GM18951 (cell line): ENCODE measurements at regions not wholly inside any gene's neighbourhood (a gene's known extent, or its start where the extent isn't known, plus 50 kb on each side); places are given as distances from the start of the nearest gene placed in this dataset.

Experiments used
- POLR2A ChIP-seq: IDR thresholded peaks from 4 replicates; pipeline ENCODE4 v1.6.1; 2011; ENCODE audit warnings: mild to moderate bottlenecking; ENCODE audit not compliant: insufficient read length, insufficient read depth; ENCODE audit errors: extremely low read depth
- in situ Hi-C: fragments of 300-500 bp; cut with MboI; formaldehyde crosslinking; loops from one replicate; pipeline ENCODE4 v1.12.0; 2022; ENCODE audit warnings: low sequenced_read_pairs, mixed read lengths, inconsistent platforms; ENCODE audit not compliant: unreplicated experiment

- TF ChIP-seq POLR2A: no peak
- in situ Hi-C loops: no loop called here
These were observed 692.9 kb upstream of the EDIL3 start for GRCh38 chr5:85077581-85077980.

GRCh38 chr5:85096421-85096820, 711.7 kb upstream of the EDIL3 start:
- in situ Hi-C loops: no loop called here
- TF ChIP-seq POLR2A: no peak

GRCh38 chr5:85108471-85108870, 723.8 kb upstream of the EDIL3 start:
- in situ Hi-C loops: no loop called here
- TF ChIP-seq POLR2A: no peak

GRCh38 chr5:85109616-85110015, 724.9 kb upstream of the EDIL3 start:
- in situ Hi-C loops: no loop called here
- TF ChIP-seq POLR2A: no peak

GRCh38 chr5:85132269-85132668, 747.6 kb upstream of the EDIL3 start:
- TF ChIP-seq POLR2A: no peak
- in situ Hi-C loops: no loop called here

GRCh38 chr5:85140471-85140870, 755.8 kb upstream of the EDIL3 start:
- in situ Hi-C loops: no loop called here
- no peak for TF ChIP-seq POLR2A

GRCh38 chr5:85143138-85143537, 758.5 kb upstream of the EDIL3 start:
- in situ Hi-C loops: no loop called here
- TF ChIP-seq POLR2A: no peak

- in situ Hi-C loops: no loop called here
- no peak for TF ChIP-seq POLR2A
These were observed 764.0 kb upstream of the EDIL3 start for GRCh38 chr5:85148701-85149100.

- in situ Hi-C loops: no loop called here
- no peak for TF ChIP-seq POLR2A
These were observed 774.7 kb upstream of the EDIL3 start for GRCh38 chr5:85159395-85159794.

GRCh38 chr5:85168474-85168873, 783.8 kb upstream of the EDIL3 start:
- in situ Hi-C loops: no loop called here

GRCh38 chr5:85170183-85170582, 785.5 kb upstream of the EDIL3 start:
- in situ Hi-C loops: no loop called here

More at GRCh38 chr5:85168474-85168873, 783.8 kb upstream of the EDIL3 start:
- TF ChIP-seq POLR2A: no peak

GRCh38 chr5:85173469-85173868, 788.8 kb upstream of the EDIL3 start:
- no peak for TF ChIP-seq POLR2A
- in situ Hi-C loops: no loop called here

More at GRCh38 chr5:85170183-85170582, 785.5 kb upstream of the EDIL3 start:
- TF ChIP-seq POLR2A: no peak

GRCh38 chr5:85182344-85182743, 797.7 kb upstream of the EDIL3 start:
- no peak for TF ChIP-seq POLR2A
- in situ Hi-C loops: no loop called here

GRCh38 chr5:85204289-85204688, 819.6 kb upstream of the EDIL3 start:
- TF ChIP-seq POLR2A: no peak
- in situ Hi-C loops: no loop called here

GRCh38 chr5:85205430-85205829, 820.8 kb upstream of the EDIL3 start:
- no peak for TF ChIP-seq POLR2A
- in situ Hi-C loops: no loop called here
